ENCODE measurements at regions not wholly inside any gene's neighbourhood (a gene's known extent, or its start where the extent isn't known, plus 50 kb on each side); places are given as distances from the start of the nearest gene placed in this dataset.

DNA sequence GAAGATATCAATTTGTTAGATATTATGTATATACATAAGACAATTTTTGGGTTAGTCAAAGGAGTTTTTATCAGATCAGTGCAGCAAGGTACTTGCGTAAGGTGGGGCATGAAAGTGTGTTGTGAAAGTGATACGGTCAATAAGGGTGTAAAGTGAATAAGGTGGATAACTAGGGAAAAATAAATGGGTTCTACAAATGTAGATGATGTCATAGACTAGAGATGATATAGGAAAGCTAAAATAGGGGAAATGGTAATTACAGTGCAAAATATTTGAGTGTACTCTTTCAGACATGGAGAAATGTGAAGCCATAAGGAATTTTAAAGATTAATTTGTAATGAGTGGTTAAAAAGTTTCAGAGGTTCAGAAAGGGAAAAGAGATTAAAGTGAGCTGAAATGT, 180.6 kb upstream of the KHDRBS2 start:
- TF ChIP-seq POLR2A (IDR thresholded peaks at IDR 0.05), result no peak
- TF ChIP-seq, protein P1, sequence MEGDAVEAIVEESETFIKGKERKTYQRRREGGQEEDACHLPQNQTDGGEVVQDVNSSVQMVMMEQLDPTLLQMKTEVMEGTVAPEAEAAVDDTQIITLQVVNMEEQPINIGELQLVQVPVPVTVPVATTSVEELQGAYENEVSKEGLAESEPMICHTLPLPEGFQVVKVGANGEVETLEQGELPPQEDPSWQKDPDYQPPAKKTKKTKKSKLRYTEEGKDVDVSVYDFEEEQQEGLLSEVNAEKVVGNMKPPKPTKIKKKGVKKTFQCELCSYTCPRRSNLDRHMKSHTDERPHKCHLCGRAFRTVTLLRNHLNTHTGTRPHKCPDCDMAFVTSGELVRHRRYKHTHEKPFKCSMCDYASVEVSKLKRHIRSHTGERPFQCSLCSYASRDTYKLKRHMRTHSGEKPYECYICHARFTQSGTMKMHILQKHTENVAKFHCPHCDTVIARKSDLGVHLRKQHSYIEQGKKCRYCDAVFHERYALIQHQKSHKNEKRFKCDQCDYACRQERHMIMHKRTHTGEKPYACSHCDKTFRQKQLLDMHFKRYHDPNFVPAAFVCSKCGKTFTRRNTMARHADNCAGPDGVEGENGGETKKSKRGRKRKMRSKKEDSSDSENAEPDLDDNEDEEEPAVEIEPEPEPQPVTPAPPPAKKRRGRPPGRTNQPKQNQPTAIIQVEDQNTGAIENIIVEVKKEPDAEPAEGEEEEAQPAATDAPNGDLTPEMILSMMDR (IDR thresholded peaks at IDR 0.05), result no peak

Data from thyroid gland (tissue), 4 donors.